GM18502 (cell line): ENCODE measurements at regions not wholly inside any gene's neighbourhood (a gene's known extent, or its start where the extent isn't known, plus 50 kb on each side); places are given as distances from the start of the nearest gene placed in this dataset.
"Not testable (repeated sequence)": the region's sequence is repeated elsewhere in the genome, so short reads cannot be mapped to it uniquely, and the experiment has no call there.

Experiments used
- ATAC-seq: cut with Tn5 transposase; IDR thresholded peaks from one replicate; pipeline ENCODE4 v1.9.1; 2021; ENCODE audit warnings: mild to moderate bottlenecking; ENCODE audit not compliant: unreplicated experiment, poor library complexity

GRCh38 chr10:61612450-61612849 is 50.3 kb upstream of the CABCOCO1 start:
- ATAC-seq: no peak

- ATAC-seq: no peak
Measured at GRCh38 chr10:61612009-61612408, 50.7 kb upstream of the CABCOCO1 start.

- ATAC-seq: no peak
Measured at GRCh38 chr10:61609701-61610100, 53.0 kb upstream of the CABCOCO1 start.

- no peak for ATAC-seq
Measured at GRCh38 chr10:61608255-61609033, 54.3 kb upstream of the CABCOCO1 start.

- peak; percentile 70 for ATAC-seq
Measured at GRCh38 chr10:61606959-61607907, 55.5 kb upstream of the CABCOCO1 start.

GRCh38 chr10:61605221-61605620 is 57.5 kb upstream of the CABCOCO1 start:
- no peak for ATAC-seq

GRCh38 chr10:61600399-61600798 is 62.3 kb upstream of the CABCOCO1 start:
- ATAC-seq: no peak

GRCh38 chr10:61594430-61594829 is 68.3 kb upstream of the CABCOCO1 start:
- ATAC-seq: no peak

GRCh38 chr10:61592581-61592980 is 70.1 kb upstream of the CABCOCO1 start:
- ATAC-seq: peak; percentile 78

- ATAC-seq: no peak
Measured at GRCh38 chr10:61589547-61590243, 73.0 kb upstream of the CABCOCO1 start.

- no peak for ATAC-seq
Measured at GRCh38 chr10:61588770-61589211, 73.9 kb upstream of the CABCOCO1 start.

- ATAC-seq: no peak
Measured at GRCh38 chr10:61586829-61587228, 75.9 kb upstream of the CABCOCO1 start.

GRCh38 chr10:61580608-61581007 is 82.1 kb upstream of the CABCOCO1 start:
- ATAC-seq: no peak

- not testable (repeated sequence) for ATAC-seq
Measured at GRCh38 chr10:61570204-61570603, 92.5 kb upstream of the CABCOCO1 start.

- ATAC-seq: no peak
Measured at GRCh38 chr10:61567729-61568128, 95.0 kb upstream of the CABCOCO1 start.

GRCh38 chr10:61565819-61566560 is 96.7 kb upstream of the CABCOCO1 start:
- no peak for ATAC-seq

GRCh38 chr10:61564444-61564843 is 98.3 kb upstream of the CABCOCO1 start:
- no peak for ATAC-seq

- no peak for ATAC-seq
Measured at GRCh38 chr10:61559615-61560014, 103.1 kb upstream of the CABCOCO1 start.

GRCh38 chr10:61558188-61558587 is 104.5 kb upstream of the CABCOCO1 start:
- ATAC-seq: no peak

- ATAC-seq: no peak
Measured at GRCh38 chr10:61554925-61555324, 101.7 kb upstream of the TMEM26 start.
